ENCODE measurements at regions not wholly inside any gene's neighbourhood (a gene's known extent, or its start where the extent isn't known, plus 50 kb on each side); places are given as distances from the start of the nearest gene placed in this dataset.

DNA sequence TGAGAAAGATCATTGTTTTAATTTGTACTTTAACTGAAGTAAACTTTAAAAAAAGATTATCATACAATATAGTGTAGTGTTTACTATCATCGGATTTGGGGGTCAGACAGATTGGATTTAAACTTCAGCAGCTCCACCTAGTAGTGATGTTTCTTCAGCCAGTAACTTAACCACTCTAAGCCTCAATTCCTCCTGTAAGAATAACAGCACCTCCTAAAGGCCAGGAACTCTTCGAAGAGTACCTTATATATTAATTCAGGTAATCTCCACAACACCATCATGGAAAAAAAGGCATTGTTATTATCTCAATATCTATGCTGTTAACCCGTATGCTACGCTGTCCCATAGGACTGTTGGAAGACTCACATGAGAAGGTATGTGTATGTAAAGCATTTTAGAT lies 69.0 kb upstream of the DLGAP1 start:
- no peak for TF ChIP-seq POLR2A (IDR thresholded peaks at IDR 0.05; ENCODE audit: low read length)
- no peak for TF ChIP-seq GATA1 (IDR thresholded peaks at IDR 0.05; ENCODE audit: low read depth, low read length)

Measured in erythroblast (primary cell).